Muscle layer of colon (tissue), 2 donors: ENCODE measurements at regions not wholly inside any gene's neighbourhood (a gene's known extent, or its start where the extent isn't known, plus 50 kb on each side); places are given as distances from the start of the nearest gene placed in this dataset.
"Not testable (repeated sequence)": the region's sequence is repeated elsewhere in the genome, so short reads cannot be mapped to it uniquely, and the experiment has no call there.

Source experiments
- H3K27ac ChIP-seq: one replicate; pipeline ENCODE4 v1.7.0; 2013; ENCODE audit warnings: low read depth, mild to moderate bottlenecking, low read length, moderate library complexity
- H3K27me3 ChIP-seq, 2 donors: one replicate each; pipeline ENCODE4 v1.7.0; 2013; ENCODE audit warnings: low read length in 2 of 2, mild to moderate bottlenecking in 2 of 2; ENCODE audit not compliant: insufficient read depth in 2 of 2, control insufficient read depth in 1 of 2
- H3K36me3 ChIP-seq: one replicate; pipeline ENCODE4 v1.7.0; 2013; ENCODE audit warnings: mild to moderate bottlenecking, low read length; ENCODE audit not compliant: insufficient read depth
- H3K4me1 ChIP-seq: one replicate; pipeline ENCODE4 v1.7.0; 2013; ENCODE audit warnings: mild to moderate bottlenecking, low read length; ENCODE audit not compliant: insufficient read depth
- H3K4me3 ChIP-seq, 2 donors: one replicate each; pipeline ENCODE4 v1.7.0; 2013; ENCODE audit warnings: low read length in 2 of 2, low read depth in 1 of 2, mild to moderate bottlenecking in 1 of 2, moderate library complexity in 1 of 2
- H3K9ac ChIP-seq: one replicate; pipeline ENCODE4 v1.7.0; 2013; ENCODE audit warnings: low read length
- H3K9me3 ChIP-seq: one replicate; pipeline ENCODE4 v1.7.0; 2013; ENCODE audit warnings: mild to moderate bottlenecking, low read length
- donor health status: abdominal sarcoma.
- donor health status: Adenocarcinoma of cecum.

GRCh38 chr14:106477600-106477999 lies 951.2 kb downstream of the TMEM121 start:
- not testable (repeated sequence) for H3K27me3 ChIP-seq, H3K36me3 ChIP-seq, H3K27ac ChIP-seq, H3K9me3 ChIP-seq, H3K4me3 ChIP-seq, H3K4me1 ChIP-seq, H3K9ac ChIP-seq

DNA sequence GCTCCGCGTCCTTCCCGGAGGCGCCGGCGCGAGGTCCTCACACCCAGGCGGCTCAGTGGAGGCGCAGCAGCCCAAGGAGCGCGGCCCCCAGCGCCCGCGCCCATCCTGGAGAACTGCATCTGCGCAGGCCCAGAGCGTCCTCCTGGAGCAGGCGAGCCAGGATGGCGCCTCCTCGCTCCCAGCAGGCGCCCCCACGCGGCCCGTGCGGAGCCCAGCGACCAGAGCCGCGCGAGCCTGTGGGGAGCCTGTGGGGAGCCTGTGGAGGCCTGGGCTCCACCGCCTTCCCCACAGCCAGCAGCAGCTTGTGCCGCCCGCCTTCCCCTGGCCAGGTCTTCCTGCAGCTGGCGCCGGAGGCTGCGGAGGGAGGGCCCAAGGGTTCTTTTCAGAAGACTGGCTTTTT lies 953.9 kb downstream of the TMEM121 start:
- not testable (repeated sequence) for H3K4me3 ChIP-seq, H3K27me3 ChIP-seq, H3K9me3 ChIP-seq, H3K9ac ChIP-seq, H3K4me1 ChIP-seq, H3K27ac ChIP-seq, H3K36me3 ChIP-seq

DNA sequence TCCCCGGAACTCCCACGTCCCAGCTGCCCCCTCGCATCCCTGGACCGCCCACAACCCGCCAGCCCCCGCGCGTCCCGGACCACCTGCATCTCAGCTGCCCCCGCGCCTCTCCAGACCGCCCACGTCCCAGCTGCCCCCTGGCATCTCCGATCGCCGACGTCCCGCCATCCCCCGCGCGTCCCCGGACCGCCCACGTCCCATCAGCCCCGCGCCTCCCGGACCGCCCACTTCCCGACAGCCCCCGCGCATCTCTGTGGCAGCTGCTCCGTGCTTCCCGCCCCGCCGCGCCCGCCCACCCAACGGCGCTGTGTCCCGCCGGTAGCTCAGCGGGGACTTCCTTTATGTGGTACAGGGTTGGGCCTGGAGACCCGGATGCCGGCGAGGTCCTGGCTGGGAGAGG lies 955.8 kb downstream of the TMEM121 start:
- H3K27ac ChIP-seq, H3K36me3 ChIP-seq, H3K9me3 ChIP-seq, H3K9ac ChIP-seq, H3K4me3 ChIP-seq, H3K27me3 ChIP-seq, H3K4me1 ChIP-seq: not testable (repeated sequence)

DNA sequence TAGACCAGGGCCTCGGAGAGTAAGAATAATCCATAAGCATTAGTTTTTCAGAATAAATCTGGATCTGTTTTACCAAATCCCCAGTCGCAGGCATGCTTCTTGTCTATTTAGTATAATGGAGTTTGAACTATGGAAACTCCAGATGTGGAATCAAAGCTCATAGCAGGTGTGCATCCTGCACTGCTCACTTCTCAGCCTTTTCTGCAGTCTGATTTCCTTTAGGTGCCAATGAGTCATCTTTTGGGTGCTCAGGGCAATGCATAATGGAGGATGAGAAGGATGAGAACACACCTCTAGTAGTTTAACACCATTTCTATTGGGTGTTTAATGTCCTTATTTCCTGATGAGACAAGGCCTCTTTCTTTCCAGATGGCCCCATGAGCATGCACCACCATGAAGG lies 961.2 kb downstream of the TMEM121 start:
- Histone ChIP-seq H3K9ac (no peak overlapping the region), H3K36me3 (no peaks in the 10 kb centered on the region), H3K27ac (no peak overlapping the region), H3K27me3 (no peaks in the 10 kb centered on the region), H3K4me3 (no peak overlapping the region), H3K4me1 (no peaks in the 10 kb centered on the region), H3K9me3 (no peaks in the 10 kb centered on the region)

DNA sequence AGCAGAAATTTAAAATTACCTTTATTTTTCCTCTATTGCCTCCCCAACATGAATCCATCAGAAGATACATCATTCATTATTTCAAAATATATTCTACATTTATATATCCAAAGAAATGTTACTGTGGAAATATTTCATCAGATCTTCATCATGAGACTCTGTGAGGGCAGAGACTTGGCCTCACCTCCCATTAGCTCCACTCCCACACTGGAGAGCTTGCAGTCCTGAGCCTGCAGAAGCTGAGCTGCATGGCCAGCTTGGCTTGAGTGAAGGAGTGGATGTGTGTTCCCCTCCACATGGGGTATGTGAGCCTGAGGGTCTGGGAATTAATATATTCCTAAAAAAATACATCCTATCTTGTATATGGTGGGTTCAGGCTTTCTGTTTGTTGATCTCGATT lies 961.9 kb downstream of the TMEM121 start:
- H3K9ac ChIP-seq, result no peak overlapping the region
- no peaks in the 10 kb centered on the region for H3K9me3 ChIP-seq
- H3K4me1 ChIP-seq, result no peaks in the 10 kb centered on the region
- no peaks in the 10 kb centered on the region for H3K36me3 ChIP-seq
- H3K27me3 ChIP-seq, result no peaks in the 10 kb centered on the region
- H3K27ac ChIP-seq, result no peak overlapping the region
- H3K4me3 ChIP-seq, result no peak overlapping the region

DNA sequence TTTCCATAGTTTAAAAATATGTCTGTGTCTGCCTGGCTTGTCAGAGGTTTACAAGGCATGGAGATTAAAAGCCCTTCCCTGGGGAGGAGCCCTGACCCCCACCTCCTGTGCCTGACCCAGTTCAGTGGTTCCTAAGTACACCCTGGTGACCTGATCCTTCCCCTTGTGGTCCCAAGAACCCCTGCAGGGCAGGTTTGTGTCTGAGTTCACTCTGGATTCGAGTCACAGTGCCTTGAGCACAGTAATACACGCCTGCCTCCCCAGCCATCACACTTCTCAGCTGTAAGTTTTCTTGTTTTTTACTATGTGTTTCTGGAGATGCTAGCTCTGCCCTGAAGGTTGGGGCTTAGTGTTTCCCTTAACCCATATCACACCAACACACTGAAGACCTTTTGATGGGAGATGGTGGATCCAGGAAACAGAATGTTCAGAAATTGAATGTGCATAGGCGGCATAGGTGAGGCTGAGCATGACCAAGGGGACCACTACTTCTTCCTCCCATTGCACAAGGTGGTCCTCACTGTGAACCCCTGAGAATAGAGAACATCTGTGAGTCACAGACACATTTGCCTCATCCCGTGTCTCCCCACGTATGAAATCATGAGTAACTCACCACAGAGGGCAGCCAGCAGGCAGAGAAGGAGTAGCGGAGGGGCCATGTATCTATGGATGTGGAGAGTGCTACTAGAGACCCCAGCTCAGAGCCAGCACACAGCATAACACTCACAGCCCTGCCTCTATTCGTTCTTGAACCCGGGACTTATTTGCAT lies 962.9 kb downstream of the TMEM121 start:
- Histone ChIP-seq H3K4me3 (no peak overlapping the region), H3K27ac (no peak overlapping the region), H3K9me3 (no peaks in the 10 kb centered on the region), H3K9ac (no peak overlapping the region), H3K4me1 (no peaks in the 10 kb centered on the region), H3K36me3 (no peaks in the 10 kb centered on the region), H3K27me3 (no peaks in the 10 kb centered on the region)

DNA sequence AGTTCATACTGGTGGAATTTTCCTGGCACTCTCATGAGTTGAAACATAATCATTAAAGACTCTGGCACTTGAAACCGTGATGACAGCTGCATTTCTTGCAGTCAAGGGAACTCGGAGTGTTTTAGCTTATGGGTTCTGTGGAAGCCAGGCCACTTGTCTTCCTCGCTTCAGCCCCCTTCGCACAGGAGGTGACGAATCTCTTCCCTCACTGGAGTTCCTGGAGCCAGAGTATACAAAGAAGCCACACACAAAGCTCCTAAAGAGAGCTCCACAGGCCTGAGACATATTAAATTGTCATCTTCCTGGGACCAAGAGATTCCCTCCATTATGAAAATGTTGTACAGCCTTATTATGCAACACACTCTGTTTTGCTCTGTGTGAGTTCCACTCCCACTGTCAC lies 964.1 kb downstream of the TMEM121 start:
- Histone ChIP-seq H3K9me3 (no peaks in the 10 kb centered on the region), H3K4me1 (no peaks in the 10 kb centered on the region), H3K36me3 (no peaks in the 10 kb centered on the region), H3K4me3 (no peak overlapping the region), H3K27me3 (no peaks in the 10 kb centered on the region), H3K9ac (no peak overlapping the region), H3K27ac (no peak overlapping the region)

- H3K9ac ChIP-seq, result no peak overlapping the region
- H3K27ac ChIP-seq, result no peak overlapping the region
- no peak overlapping the region for H3K4me3 ChIP-seq
- no peaks in the 10 kb centered on the region for H3K9me3 ChIP-seq
- H3K27me3 ChIP-seq, result no peaks in the 10 kb centered on the region
- no peaks in the 10 kb centered on the region for H3K4me1 ChIP-seq
- H3K36me3 ChIP-seq, result no peaks in the 10 kb centered on the region
Measured at GRCh38 chr14:106491851-106492250, 965.5 kb downstream of the TMEM121 start.

DNA sequence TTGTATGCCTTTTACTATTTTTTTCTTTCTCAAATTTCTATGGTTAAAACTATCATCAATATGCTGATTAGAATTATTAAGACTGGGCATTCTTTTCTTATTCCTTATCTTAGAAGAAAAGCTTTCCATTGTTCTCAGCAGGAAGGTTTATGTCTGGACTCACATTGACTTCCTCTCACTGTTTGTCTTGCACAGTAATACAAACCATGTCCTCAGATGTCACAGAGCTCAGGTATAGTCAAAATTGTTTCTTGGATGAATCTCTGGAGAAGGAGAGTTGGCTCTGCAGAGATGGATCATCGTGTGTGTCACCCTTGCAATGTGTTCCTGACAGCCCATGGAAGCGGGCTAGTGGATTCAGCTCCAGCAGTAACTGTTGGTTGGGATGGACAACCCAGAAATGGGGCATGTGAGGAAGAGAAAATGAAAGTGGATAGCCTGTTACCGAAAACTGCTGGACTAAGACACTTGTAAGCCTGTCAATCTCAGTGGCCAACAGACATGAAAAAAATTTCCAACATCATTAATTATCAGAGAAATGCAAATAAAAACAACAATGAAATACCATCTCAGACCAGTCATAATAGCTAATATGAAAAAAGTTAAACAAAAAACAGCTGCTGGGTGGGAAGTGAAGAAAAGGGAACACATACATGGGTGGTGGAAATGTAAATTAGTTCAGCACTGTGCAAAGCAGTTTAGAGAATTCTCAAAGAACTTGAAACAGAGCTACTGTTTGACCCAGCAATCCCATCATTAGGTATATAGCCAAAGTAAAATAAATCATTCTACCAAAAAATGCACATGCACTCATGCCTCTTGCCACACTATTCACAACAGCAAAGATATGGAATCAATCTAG lies 967.8 kb downstream of the TMEM121 start:
- no peaks in the 10 kb centered on the region for H3K27me3 ChIP-seq
- no peak overlapping the region for H3K9ac ChIP-seq
- H3K4me1 ChIP-seq, result no peaks in the 10 kb centered on the region
- H3K27ac ChIP-seq, result no peak overlapping the region
- no peaks in the 10 kb centered on the region for H3K9me3 ChIP-seq
- no peaks in the 10 kb centered on the region for H3K36me3 ChIP-seq
- H3K4me3 ChIP-seq, result no peak overlapping the region

- no peaks in the 10 kb centered on the region for H3K36me3 ChIP-seq
Measured at GRCh38 chr14:106500571-106500970, 974.2 kb downstream of the TMEM121 start.

DNA sequence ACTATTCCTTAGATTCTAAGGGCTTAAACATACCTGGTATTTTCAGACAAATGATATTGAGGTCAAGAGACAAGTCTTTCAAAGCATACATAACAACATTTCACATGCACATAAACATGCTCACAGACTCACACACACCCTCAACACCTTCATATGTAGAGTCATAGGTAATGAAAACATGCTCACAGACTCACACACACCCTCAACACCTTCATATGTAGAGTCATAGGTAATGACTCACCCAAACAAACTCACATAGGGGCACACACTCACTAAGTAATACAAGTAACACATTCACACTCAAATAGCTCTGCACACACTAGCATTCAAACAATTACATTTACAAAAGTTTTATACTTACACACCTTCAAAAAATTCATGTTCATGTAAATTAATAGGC lies 975.5 kb downstream of the TMEM121 start:
- no peaks in the 10 kb centered on the region for H3K27me3 ChIP-seq
- H3K4me3 ChIP-seq, result no peak overlapping the region
- no peak overlapping the region for H3K27ac ChIP-seq
- H3K36me3 ChIP-seq, result no peaks in the 10 kb centered on the region
- no peak overlapping the region for H3K9ac ChIP-seq
- no peaks in the 10 kb centered on the region for H3K4me1 ChIP-seq
- no peaks in the 10 kb centered on the region for H3K9me3 ChIP-seq

More at GRCh38 chr14:106500571-106500970, 974.2 kb downstream of the TMEM121 start:
- H3K27me3 ChIP-seq, result no peaks in the 10 kb centered on the region
- H3K4me3 ChIP-seq, result no peak overlapping the region
- H3K9me3 ChIP-seq, result no peaks in the 10 kb centered on the region
- no peak overlapping the region for H3K27ac ChIP-seq
- H3K4me1 ChIP-seq, result no peaks in the 10 kb centered on the region
- H3K9ac ChIP-seq, result no peak overlapping the region

DNA sequence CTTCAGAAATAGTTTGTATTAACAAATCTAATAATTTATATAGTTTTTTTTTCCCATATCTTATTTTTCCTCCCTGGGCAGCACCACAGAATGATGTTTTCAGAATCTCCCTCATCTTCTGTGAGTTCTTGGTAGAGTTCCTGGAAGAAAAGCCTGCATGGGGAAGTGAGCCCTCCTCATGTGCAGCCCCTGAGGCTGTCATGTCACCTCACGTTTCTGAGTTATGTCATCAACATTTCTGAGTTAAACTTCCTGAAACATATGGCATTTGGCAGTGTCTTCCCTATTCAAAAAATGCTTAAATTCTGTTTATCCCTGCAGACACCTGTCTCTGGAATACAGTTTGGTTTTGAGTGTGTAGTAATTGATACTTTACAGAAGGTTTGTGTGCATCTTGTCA lies 979.0 kb downstream of the TMEM121 start:
- no peak overlapping the region for H3K4me3 ChIP-seq
- no peaks in the 10 kb centered on the region for H3K27me3 ChIP-seq
- H3K9me3 ChIP-seq, result no peaks in the 10 kb centered on the region
- H3K36me3 ChIP-seq, result no peaks in the 10 kb centered on the region
- no peak overlapping the region for H3K9ac ChIP-seq
- H3K27ac ChIP-seq, result no peak overlapping the region
- no peaks in the 10 kb centered on the region for H3K4me1 ChIP-seq
